VCaP (cell line): ENCODE measurements at regions not wholly inside any gene's neighbourhood (a gene's known extent, or its start where the extent isn't known, plus 50 kb on each side); places are given as distances from the start of the nearest gene placed in this dataset.

ENCODE experiments used
- H3K27ac ChIP-seq: fragments of 450-650 bp; 2 replicates; pipeline ENCODE4 v1.5.1; 2017
- CTCF ChIP-seq: fragments of 450-650 bp; conservative IDR thresholded peaks from 2 replicates; pipeline ENCODE4 v1.5.1; 2017; ENCODE audit warnings: mild to moderate bottlenecking, moderate library complexity

GRCh38 chr7:93039282-93039681 lies 78.5 kb downstream of the SAMD9 start:
- H3K27ac ChIP-seq = no peak overlapping the region
- no peak for TF ChIP-seq CTCF

GRCh38 chr7:93036807-93037206 lies 81.0 kb downstream of the SAMD9 start:
- TF ChIP-seq CTCF = no peak
- no peak overlapping the region for H3K27ac ChIP-seq

GRCh38 chr7:93036149-93036640 lies 81.6 kb downstream of the SAMD9 start:
- no peak overlapping the region for H3K27ac ChIP-seq

GRCh38 chr7:93031795-93032194 lies 86.0 kb downstream of the SAMD9 start:
- TF ChIP-seq CTCF = no peak
- no peak overlapping the region for H3K27ac ChIP-seq

More at GRCh38 chr7:93036149-93036640, 81.6 kb downstream of the SAMD9 start:
- TF ChIP-seq CTCF = no peak

GRCh38 chr7:93030605-93031225 lies 87.1 kb downstream of the SAMD9 start:
- no peak overlapping the region for H3K27ac ChIP-seq
- TF ChIP-seq CTCF = no peak

- H3K27ac ChIP-seq = no peak overlapping the region
- TF ChIP-seq CTCF = no peak
These were observed 88.7 kb downstream of the SAMD9 start for GRCh38 chr7:93029056-93029455.

GRCh38 chr7:93028610-93029009 lies 89.2 kb downstream of the SAMD9 start:
- no peak overlapping the region for H3K27ac ChIP-seq
- TF ChIP-seq CTCF = no peak
